Inferior parietal cortex (tissue), 1 donor: ENCODE measurements at regions not wholly inside any gene's neighbourhood (a gene's known extent, or its start where the extent isn't known, plus 50 kb on each side); places are given as distances from the start of the nearest gene placed in this dataset.

ENCODE experiments used
- DNase-seq: peaks from one replicate; pipeline ENCODE4 v3.0.0-alpha.2; 2016; ENCODE audit errors: extremely low spot score

DNA sequence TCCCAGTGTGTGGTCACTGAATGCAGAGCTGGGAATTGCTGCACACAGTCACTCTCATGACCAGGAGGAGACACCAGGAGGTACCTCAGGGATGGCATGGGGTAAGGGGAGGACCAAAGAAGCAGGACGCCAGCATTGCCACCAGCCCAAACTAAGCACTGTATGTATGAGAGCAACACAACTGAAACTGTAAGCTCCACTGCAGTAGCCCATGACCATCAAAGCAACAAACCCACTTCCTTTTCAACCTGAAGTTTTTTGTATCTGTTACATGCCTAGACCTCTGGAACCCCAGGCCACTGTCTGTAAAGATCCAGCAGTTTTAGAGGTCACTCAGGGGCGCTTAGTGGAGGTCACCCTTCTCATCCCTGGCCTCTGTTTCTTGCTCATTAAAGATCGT, 164.3 kb downstream of the SETD4 start:
- DNase-seq = no peak

DNA sequence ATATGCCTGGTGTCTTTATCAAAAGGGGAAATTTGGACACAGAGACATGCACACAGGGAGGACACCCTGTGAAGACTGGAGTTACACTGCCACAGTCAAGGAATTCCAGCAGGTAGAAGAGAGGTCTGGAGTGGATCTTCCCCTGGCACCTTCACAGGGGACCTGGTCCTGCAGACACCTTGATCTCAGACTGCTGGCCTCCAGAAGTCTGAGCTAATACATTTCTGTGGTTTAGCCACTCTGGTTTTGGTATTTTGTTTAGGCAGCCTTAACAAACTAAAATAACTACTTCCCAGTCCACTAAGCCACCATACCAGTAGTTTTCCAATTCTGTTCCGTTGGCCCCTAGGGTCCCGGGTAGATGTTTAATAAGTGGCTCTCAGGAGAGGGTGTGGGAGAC, 164.7 kb downstream of the SETD4 start:
- DNase-seq = no peak

DNA sequence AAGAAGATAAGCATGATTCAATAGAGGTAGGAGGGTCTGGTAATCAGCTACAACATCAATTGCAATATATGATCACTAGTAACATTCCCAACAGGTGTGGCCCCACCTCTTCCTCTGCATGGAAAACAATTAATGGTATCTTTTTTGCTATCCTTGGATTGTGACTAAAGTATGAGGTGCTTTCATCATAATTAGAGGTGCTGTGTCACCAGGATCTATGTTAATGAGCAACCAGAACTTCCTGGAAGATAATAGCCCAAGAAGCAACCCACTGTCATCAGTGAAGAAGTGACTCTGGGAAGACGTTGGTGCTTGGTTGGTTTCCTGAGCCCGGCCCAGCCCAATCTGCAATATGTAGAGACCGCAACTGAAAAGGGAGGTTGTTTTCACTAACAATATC, 167.2 kb downstream of the SETD4 start:
- DNase-seq = no peak

DNA sequence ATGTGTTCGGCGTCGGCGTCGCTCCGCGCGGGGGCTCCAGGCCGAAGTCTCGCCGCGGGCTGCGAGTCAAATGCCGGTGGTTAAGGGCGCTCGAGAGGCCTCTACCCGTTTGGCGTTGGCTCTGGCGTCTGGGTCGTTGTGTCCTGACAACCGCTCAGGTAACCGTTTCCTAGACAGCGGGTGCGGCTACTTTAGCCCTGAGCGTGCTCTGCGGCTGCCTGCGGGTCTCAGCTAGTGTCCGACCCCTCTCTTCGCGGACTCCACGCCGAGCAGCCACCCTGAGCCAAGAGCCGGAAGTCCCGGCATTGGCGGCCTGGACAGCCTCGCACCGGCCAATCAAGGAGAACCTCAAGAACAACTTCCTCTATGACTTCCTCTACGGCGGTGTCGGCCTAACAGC, 173.4 kb downstream of the SETD4 start:
- no peak for DNase-seq

DNA sequence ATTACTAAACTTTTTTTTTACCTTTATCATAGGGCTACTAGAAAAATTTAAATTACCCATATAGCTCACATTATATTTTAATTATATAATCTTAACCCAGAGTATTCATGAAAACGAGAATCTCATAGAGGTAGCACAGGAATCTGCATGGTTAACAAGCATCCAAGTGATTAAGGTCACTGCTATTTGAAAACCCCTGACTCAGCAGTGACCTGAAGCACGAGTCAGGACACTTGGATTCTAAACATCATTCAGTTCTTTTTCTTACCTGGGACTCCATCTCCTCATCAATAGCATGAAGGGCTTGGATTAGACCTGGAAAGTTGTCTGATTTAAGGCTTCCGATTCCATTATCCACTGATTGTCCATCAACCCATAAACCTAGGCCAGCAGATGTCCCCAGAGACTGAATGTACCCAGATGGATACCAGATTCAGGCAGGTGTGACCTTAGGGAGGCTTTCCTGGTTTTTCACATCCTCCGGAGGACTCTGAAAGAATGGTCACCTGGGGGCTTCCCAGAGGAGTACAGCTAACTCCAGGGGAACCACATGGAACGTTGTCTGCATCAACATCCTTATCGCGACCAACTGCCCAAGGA, 174.3 kb downstream of the SETD4 start:
- no peak for DNase-seq

DNA sequence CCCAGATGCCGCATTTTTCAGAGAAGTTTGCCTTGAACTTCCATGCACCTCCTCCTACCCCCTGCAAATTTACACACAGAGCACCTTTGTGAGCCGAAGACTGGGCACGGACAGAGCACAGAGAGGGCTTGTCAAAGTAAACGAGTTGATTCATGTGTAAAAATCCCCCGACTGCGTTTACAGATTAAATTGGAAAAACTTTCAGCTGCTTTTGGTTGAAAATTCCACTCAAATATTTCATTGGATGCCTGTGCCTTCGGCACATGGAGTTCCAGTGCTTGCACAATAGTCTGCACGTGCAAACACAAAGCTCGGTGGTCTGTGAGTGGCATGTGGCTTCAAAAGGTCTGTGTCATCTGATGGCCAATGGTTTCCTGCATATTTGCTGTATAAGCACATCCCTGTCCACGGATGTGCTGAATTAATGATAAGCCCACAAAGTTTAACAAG, 177.5 kb downstream of the SETD4 start:
- no peak for DNase-seq

DNA sequence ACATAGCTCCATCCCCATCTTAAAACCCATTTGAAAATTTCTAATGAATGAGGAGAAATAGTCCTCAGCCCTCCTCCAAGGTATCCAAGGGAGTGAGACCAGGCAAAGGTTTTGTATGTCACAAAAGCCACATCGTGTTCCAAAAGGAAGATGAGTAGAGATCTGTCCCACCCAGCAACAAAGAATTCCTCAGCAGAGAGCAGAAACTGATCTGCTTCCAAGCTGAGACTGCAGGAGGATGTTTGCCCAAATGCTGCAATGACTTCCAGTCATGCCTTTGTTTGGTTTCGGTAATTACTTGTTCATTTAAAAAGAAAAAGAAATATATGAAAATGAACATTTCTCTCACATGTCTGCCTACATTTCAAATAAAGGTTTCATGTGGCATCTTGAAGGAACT, 186.9 kb downstream of the SETD4 start:
- no peak for DNase-seq

DNA sequence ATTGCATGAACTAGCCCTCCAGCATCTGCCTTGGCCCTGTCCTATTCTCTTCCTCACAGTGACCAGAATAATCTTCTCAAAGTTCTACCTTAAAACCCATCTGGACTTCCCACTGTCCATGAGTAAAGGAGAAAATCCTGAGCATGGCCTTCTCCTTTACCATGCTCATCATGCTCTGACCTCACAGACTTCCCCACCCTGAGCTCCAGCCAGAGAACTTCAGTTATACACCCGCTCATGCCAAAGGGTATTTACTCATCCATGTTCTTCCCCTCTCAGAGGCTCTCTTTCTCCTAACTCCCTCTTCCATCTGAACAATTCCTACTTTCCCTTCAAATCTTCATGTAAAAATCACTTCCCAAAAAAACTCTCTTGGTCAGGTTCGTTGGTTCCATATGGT, 188.4 kb downstream of the SETD4 start:
- no peak for DNase-seq

DNA sequence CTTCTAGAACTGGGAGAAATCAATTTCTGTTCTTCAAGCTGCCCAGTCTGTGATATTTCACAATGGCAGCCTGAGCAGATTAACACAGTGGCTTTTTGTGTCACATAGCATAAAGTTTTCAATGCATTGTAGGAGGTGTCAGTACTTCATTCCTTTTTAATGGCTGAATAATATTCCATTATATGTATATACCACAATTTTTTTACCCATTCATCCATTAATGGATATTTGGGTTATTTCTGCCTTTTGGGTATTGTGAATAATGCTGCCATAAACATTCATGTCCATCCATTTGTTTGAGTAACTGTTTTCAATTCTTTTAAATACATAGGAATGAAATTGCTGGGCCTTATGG, 191.5 kb downstream of the SETD4 start:
- DNase-seq = no peak

DNA sequence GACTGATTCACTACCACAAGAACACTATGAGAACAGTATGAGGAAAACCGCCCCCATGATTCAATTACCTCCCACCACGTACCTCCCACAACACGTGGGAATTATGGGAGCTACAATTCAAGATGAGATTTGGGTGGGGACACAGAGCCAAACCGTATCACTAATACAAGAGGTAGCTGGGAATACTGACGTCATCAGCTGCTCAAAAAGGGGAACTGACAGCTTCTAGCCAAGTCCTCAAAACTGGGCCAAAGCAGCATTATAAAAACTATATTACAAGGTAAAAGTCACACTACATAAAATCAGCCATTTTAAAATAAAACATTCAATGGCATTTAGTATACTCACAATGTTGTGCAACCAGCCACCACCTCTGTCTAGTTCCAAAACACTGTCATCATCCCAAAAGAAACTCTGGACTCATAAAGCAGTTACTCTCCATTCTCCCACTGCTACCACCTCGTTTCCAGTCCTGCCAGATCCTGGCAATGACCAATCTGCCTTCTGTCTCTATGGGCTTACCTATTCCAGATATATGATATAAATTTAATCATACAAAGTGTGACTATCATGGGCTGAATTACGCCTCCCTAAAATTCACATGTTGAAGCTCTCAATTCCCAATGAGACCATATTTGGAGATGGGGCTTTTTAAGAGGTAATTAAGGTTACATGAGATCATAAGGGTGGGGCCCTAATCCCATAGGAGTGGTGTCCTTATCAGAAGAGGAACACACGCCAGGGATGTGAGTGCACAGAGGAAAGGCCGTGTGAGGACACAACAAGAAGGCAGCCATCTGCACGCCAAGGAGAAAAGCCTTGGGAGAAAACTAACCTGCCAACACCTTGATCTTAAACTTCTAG, 192.1 kb downstream of the SETD4 start:
- DNase-seq = no peak

DNA sequence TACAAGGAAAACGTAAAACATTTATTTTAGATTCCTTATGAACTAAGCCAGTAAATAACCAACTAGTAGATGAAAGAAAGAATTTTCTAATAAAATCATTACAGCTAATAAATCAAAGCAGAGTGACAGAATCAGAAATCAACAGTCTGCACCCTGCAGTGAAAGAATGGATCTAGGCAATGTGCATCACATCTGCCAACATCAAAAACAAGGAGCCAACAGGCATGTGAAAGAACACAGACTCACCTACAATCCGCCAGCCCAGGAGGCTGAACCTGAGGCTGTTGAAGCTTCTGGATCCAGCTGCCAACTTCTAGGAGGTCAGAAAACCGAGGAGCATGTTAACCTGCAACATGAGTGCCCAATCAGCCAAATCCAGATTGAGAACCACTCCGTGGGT, 196.3 kb downstream of the SETD4 start:
- no peak for DNase-seq

DNA sequence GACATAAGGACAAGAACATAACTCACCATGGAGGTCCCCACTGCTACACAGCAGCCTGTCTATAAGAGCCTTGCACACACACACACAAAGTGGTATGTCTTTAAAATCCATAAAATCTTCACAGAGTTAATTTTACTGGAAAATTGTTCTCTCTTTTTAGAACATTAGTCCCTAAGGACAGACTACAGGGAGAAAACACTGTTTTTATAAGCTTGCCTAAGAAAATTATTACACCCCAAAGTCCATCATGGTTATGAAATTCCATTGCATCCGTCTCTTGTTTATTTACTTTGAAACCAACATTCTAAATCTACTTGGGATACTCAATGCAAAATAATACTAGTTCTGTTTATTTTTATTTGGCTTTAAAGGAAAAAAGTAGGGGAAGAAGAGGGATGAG, 197.4 kb downstream of the SETD4 start:
- no peak for DNase-seq

DNA sequence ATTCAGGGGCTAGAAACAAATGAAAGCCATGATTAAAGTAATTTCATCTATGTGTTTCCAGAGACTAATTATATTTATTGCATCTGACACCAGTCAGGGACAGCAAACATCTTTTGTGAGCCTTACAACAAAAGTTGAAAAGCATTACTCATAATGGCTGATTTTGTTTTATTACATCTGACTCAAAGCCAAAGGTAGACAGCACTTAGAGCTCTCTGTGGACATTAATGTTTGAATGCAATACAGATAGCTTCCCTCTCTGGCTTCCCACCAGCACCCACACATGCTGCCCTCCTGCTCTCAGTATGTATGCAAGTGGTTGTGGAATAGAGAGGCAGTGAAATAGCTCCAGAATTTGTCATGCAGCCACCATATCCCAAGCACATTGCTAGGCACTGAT, 198.7 kb downstream of the SETD4 start:
- no peak for DNase-seq

DNA sequence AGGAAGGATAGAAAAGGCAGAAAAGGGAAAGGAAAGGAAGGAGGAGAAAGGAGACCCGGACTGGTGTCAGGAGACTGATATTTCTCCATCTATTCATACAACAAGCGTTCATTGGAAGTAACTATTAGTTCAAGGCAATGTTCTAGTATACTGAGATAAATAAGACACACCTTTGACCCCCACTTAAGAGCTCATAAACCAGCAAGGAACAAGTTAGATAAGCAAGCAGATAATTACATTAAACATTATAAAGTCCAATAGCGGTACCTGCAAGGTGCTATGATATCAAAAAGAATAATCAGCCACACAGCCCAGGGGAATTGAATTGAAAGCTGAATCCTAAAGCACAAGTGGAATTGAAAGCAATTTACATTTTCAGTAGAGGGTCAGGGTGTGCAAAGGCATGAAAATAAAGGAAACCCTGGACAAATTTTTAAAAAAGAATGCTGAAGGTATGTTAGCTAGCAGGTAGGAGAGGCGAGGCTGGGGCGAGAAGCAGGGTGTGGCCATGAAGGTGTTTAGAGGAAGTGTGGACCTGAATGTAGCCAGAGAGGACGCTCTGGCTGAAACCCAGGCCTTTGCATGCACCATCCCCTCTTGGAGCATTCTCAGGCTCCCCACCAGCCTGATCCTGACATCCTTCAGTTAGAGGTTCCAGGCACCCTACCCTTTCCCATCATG, 200.0 kb downstream of the SETD4 start:
- DNase-seq = no peak

DNA sequence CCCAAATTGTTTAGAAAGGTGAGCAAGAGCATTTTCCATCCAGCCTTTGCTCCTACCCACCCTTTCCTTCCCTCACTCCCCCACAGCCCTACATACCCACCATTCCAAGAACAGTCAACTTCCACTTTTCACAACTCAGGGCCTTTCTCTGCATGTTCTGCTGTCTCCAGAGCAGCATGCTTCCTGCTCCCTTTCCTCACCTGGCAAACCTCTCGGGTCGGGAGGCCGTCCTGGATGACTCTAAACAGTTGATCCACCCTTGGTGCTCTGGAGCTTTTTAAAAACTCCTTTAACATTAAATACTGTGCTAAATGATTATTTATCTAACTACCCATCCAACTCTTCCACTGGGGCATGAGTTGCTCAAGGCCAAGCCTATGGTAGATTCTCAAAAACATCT, 200.6 kb downstream of the SETD4 start:
- no peak for DNase-seq

DNA sequence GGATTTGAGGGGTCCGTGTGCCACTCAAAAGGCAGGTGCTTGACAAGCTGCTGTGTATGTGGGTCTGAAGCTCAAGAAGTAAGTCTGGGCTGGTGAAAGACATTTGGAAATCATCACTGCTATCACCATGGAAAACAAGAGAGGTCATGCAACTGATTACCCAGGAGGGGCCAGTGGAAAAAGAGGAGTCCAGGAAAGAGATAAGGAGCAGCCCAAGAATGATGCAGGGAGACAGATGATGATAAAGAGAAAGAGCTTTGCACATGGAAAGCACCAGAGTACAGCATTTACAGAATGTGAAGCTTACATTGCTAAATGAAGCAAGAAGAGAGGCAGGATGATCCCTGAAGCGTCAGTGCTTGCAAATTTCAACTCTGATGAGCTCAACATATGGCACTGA, 203.2 kb downstream of the SETD4 start:
- no peak for DNase-seq

DNA sequence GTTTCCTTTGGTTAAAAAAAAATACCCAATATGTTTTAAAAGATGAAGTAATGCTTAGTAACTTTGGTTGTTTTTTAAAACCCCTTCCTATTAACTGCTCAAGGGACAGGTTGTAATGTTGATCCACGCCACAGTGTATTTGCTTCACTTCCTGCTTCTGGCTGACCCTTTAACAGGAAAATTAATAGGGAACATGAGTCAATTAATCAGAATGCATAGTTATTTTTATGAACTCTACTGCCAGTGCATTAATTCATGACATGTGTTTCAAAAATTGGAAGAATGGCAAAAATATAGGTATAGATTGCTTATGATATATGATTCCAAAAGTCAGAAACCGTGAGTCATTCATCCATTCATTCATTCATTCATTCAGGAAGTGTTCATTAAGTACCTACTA, 204.8 kb downstream of the SETD4 start:
- DNase-seq = no peak

DNA sequence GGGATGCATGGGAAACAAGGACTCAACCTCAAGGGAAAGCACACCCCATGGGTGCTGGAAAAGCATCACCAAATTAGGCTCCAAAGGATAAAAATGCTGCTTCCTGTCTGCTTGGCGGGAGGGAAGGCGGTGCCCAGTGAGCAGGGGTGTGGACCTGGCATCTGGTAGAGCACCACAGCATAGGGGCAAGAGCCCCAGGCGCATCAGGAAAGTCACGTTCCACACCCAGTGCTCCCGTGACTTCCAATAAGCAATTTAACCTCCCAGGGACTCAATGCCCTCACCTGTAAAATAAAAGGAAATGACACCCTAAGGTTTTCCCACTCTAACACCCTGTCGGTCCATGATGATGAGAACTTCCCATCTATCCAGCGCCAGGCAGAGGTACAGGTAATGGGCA, 206.0 kb downstream of the SETD4 start:
- DNase-seq = no peak

DNA sequence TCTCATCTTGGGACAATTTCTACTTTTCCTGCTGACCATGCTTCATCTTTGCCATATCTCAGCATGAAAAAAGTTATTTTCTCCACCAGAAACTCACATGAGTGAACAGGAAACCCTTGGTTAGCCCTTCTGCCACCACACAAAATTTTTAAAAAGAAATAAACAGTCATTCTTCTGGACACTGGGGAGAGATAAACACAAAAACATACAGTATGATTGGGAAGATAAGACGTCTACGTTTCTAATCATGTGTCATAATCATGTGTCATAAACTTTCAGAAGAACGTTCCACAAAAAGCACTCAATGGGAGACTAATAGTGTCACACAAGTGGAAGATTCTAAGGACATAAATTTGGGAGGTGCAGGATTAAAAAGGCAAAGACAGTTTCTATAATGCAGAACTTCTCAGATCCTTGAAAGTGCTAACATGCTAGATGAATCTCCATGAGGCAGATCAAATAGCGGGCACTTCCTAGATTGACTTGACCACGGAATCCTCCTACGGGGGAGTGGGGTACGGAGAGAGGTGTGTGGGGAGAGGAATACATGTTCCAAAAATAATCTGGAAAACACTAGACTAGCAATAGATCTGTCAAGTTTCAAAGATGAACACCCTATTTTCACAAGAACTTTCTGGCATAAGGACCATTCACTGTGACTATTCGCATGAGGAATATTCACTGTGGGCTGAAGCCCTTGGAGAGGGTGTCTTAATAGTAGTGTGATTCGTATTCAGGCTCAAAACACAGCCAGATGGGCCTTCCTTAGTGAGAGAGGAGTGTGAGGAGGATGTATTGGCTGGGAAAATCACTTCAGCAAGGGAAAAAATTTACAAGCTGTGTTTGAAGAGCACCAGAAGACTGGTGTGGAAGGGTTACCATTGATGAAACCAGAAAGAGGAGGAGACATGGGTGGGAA, 206.7 kb downstream of the SETD4 start:
- DNase-seq = no peak

DNA sequence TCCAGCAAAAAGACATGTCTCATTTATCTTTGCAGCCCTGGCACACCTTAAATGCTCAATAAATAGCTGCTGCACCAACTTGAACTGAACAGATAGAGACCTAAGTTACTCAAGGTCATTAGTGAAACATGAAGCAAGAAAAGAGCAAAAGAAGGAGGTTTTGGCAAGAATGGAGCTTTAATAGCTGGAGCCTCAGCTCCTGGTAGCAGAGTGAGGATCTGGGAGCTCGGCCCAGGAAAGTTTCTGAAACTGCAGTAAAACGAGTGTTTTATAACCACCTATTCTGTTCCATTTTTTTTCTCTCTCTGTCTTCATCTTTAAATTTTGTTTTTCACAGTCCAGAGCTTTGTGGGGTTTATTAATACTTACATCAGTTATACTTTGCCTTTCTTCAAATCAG, 207.5 kb downstream of the SETD4 start:
- no peak for DNase-seq

DNA sequence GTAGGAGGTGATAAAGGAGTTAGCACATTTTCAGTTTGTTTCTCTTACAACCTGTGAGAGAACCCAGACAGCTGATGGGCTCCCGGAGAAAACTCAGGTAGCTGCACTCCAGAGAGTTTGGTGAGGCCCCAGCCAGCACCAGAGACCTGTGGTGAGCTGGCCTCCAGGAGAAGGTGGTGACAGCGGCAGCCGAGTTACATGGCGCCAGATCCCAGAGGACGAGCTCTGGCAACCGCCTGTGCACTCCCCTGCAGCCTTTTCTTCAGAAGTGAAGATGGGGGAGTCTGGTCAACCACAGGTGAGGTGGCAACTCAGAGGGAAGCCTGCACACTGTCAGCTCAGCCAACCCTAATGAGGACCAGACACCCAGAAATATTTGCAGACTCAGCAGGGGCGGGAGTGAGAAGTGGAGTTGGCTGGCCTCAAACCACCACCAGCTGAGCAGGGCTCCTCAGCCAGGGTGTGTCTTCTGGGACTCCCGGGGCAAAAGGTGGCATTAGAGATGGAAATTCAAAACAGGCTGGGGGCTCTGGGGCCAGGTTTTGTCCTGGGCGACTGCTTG, 209.7 kb downstream of the SETD4 start:
- DNase-seq = no peak

DNA sequence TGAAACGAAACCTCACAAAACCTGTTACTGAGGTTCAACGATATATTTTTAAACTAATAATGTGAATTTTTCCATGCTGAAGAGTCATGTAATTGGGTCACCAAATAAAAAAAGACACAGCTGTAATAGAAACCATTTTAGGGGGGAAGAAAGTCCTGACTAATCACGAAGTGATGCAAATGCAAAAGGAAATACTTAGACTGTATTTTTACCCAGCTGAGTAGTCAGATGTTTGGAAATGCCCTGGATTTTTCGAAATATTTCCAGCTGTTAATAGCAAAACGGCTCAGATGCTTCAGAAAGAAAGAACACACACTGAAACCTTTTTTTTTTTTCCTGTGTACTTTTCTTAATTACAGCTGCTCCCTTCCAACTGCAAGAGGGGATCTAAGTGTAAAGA, 210.3 kb downstream of the SETD4 start:
- DNase-seq = no peak
